OCI-M1 (cell line): ENCODE measurements at regions not wholly inside any gene's neighbourhood (a gene's known extent, or its start where the extent isn't known, plus 50 kb on each side); places are given as distances from the start of the nearest gene placed in this dataset.
"Not testable (repeated sequence)": the region's sequence is repeated elsewhere in the genome, so short reads cannot be mapped to it uniquely, and the experiment has no call there.

ENCODE experiments used
- DNase-seq: peaks from one replicate; lab custom pipeline; 2025; lab: John Stamatoyannopoulos, UW

DNA sequence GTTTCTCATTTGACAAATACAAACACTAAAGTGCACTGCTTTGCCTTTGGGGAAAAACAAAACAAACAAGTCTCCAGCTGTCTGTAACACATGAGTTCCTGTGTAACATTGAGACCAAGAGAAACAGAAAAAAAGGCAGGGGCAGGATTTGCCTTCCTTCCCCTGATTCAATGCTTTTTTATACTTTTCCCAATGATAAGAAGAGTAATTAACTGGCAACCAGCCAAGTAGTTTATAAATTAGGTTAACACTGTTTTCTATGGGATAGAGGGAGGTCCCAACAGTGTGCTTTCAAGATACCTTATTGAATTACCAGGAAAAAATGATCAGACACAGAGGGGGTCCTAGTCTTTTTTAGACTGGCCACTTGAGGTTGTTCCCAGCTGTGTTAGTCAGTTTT lies 346.8 kb downstream of the TRIM36 start:
- DNase-seq, result no peak

- no peak for DNase-seq
These were observed 347.3 kb downstream of the TRIM36 start for GRCh38 chr5:114822436-114822835.

DNA sequence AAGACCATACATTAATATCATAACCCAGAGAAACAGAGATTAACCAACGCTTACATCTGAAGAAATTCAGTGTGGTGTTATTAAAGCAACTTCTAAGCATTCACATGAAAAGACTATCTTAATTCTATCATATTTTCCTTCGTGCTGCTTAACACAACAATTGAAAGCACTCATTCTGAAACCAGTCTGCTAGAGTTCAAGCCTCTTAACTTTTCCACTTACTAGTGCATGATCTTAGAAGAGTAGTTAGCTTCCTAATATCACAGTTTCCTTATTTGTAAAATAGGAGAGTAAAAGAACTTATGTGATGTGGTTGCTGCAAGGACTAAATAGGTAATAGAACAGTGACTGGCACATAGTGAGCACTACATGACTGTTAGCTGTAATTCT lies 379.3 kb downstream of the TRIM36 start:
- no peak for DNase-seq

GRCh38 chr5:114789773-114790402 lies 379.8 kb downstream of the TRIM36 start:
- peak; percentile 2 for DNase-seq

- DNase-seq, result no peak
These were observed 386.8 kb downstream of the TRIM36 start for GRCh38 chr5:114782869-114783268.

DNA sequence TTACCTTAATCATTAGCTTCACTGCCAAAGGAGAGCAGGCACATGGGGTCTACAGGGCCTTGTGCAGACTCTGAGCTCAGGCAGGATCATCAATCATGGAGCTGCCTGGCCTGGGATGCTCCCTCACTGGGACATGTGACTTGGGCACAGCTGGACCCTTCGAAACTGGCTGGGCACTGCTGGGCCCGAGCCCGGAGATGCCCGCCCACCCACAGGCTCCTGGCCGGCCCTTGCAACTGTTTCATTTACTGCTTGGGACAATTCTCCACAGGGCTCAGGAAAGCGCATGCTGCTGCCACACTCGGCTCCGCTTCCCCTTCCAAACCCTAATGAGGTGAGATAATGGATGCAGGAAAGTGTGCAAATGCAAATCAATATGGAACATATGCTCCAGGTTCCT lies 387.5 kb downstream of the TRIM36 start:
- DNase-seq, result no peak

- DNase-seq, result no peak
These were observed 389.4 kb downstream of the TRIM36 start for GRCh38 chr5:114780290-114780689.

DNA sequence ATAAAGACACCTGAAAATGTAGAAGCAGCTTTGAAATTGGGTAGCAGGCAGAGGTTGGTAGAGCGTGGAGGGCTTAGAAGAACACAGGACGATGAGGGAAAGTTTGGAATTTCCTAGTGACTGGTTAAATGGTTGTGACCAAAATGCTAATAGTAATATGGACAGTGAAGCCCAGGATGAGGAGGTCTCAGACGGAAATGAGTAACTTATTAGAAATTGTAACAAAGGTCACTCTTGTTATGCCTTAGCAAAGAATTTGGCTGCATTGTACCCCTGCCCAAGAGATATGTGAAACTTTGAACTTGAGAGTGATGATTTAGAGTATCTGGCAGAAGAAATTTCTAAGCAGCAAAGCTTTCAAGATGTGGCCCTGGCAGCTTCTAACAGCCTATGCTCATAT lies 382.5 kb downstream of the KCNN2 start:
- DNase-seq, result no peak

DNA sequence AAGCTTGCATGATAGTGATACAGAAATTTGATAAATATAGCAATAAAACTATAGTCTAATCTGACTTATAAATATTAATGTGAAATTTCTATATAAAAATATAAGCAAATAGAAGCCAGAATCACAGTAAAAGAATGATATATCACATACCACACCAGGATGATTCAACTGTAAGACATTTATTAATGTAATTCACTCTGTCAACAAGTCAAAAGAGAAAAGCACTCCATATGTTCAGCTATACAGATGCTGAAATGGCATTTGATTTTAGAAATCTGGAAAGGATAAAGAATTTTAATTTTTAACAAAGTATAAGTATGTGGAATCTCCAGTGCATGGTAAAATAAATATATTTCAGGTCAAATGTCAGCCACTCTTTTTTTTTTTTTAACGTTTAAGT lies 372.4 kb downstream of the KCNN2 start:
- no peak for DNase-seq

DNA sequence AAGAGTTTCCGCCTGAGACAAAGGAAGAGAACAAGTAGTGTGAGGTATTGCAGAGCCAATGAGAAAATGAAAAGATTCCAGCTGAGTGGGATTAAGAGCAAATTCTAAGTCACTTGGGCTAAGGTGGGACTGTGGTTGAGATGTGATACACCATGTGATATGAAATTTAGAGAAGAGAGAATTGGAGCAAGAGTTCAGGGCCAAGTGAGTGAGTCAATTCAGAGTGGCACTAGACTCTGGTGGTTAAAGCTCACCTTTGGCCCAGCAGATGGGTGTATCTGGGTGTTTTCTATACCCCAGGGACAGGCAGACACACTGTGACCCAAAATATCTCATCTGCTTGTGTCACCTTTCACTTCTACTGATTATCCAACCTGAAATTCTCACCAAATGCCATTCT lies 368.1 kb downstream of the KCNN2 start:
- DNase-seq, result no peak

- no peak for DNase-seq
These were observed 365.5 kb downstream of the KCNN2 start for GRCh38 chr5:114727358-114727757.

GRCh38 chr5:114726131-114726530 lies 364.3 kb downstream of the KCNN2 start:
- no peak for DNase-seq

DNA sequence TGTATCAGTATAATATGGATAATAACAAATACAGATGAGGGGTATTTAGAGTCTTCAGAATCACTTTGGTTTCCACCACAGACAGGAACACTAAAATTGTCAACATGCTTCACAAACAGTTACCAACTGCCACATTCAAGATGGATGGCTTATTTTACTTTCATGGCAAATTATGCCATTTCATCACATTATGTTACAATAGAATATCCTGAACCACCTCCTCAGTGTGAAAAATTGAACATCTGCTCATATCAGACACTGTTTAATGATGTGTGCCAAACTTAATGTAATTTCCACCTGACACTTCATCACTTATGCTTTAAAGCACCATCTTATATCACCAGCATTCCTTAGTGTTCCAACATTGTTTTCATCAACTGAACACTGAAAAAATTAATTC lies 357.4 kb downstream of the KCNN2 start:
- DNase-seq, result no peak

- DNase-seq, result no peak
These were observed 355.1 kb downstream of the KCNN2 start for GRCh38 chr5:114716955-114717354.

DNA sequence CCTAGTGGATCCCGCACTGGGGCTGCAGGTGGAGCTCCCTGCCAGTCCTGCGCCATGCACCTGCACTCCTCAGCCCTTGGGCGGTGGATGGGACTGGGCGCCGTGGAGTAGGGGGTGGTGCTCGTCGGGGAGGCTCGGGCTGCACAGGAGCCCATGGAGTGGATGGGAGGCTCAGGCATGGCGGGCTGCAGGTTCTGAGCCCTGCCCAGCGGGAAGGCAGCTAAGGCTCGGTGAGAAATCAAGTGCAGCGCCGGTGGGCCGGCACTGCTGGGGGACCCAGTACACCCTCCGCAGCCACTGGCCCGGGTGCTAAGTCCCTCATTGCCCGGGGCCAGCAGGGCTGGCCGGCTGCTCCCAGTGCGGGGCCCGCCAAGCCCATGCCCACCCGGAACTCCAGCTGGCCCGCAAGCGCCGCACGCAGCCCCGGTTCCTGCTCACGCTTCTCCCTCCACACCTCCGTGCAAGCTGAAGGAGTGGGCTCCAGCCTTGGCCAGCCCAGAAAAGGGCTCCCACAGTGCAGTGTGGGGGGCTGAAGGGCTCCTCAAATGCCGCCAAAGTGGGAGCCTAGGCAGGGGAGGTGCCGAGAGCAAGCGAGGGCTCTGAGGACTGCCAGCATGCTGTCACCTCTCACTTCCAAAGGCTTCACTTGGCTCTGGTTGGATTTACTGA lies 342.5 kb downstream of the KCNN2 start:
- not testable (repeated sequence) for DNase-seq

GRCh38 chr5:114702731-114703130 lies 340.9 kb downstream of the KCNN2 start:
- no peak for DNase-seq

DNA sequence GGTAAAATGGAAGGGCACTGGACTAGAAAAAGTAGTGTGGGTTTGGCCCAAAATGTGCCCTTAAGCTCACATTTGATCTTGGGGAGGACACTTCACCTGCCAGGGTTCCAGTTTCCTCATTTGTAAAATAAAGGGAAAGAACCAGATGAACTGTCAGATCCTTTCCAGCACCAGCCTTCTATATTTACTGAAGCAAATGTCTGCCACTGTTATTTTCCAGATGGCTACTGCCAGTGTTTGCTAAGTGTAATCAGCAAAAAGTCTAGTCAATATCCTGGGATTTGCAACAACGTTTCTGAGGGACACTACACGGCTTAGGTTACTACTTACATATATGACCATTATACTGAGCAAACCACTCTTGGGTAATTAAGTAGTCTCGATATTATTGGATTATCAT lies 340.3 kb downstream of the KCNN2 start:
- no peak for DNase-seq

DNA sequence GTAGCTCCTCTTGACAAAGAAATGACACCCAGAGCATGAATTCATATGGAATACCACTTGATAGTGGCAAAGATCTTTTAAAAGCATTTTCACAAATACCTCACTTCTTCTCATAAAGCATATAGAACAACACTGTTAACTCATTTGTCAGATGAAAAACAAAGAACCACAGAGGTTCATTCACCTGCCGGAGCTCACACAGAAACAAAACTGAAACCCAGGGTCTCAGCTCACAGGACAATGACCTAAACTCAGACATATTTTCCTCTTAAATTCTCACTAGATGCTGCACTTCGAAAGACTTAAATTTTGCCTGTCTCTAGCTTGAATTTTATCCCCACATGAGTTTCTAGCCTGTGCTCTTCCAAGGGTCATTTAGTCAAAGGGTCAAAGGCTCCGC lies 339.0 kb downstream of the KCNN2 start:
- DNase-seq, result no peak

DNA sequence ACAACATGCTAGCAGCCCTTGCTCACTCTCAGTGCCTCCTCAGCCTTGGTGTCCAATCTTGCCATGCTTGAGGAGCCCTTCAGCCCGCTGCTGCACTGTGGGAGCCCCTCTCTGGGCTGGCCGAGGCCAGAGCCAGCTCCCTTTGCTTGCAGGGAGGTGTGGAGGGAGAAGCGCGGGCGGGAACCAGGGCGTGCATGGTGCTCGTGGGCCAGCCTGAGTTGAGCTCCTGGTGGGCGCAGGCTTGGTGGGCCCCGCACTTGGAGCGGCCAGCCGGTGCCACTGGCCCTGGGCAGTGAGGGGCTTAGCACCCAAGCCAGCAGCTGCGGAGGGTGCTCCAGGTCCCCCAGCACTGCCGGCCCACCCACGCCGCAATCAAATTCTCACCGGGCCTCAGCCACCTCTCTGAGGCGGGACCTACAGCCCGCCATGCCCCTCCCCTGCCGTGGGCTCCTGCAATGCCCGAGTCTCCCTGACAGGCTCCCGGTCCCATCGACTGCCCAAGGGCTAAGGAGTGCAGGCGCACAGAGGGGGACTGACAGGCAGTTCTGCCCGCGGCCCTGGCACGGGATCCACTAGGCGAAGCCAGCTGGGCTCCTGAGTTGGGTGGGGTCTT lies 333.5 kb downstream of the KCNN2 start:
- no peak for DNase-seq

DNA sequence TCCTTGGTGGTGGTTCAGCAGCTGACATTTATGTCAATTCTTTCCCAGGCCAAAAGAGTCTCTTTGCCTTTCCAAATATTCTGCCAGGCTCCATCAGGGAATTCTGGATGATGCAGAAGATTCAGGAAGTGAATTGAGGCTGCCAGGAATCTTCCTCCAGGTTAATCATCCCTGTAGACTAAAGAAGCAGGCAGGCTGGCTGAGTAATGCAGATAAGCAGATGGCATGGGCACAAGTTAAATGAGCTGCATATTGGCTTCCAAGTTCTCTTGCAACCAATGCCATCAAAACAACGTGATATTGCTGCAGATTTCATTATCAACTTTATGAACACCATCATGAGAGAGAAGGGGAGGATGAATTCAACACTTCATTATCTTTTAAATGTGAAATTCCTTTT lies 324.5 kb downstream of the KCNN2 start:
- no peak for DNase-seq

DNA sequence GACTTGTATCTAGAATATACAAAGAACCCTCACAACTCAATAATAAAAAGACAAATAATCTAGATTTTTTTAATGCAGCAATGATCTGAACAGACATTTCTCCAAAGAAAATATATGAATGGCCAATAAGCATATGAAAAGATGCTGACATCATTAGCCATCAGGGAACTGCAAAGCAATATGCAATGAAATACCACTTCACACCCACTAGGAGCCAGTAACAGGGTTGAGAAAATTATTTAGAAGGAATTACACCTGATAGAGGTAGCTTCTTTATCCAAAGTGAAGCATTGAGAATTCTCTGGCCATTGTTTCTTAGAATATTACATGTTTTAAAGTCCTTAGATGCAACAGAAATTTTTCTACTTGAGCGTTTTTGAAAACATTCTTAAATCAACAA lies 316.9 kb downstream of the KCNN2 start:
- DNase-seq, result no peak

GRCh38 chr5:114665551-114665950 lies 303.7 kb downstream of the KCNN2 start:
- no peak for DNase-seq

- DNase-seq, result no peak
These were observed 298.9 kb downstream of the KCNN2 start for GRCh38 chr5:114660791-114661190.

- no peak for DNase-seq
These were observed 296.3 kb downstream of the KCNN2 start for GRCh38 chr5:114658194-114658593.
